GM19239 (cell line): ENCODE measurements at regions not wholly inside any gene's neighbourhood (a gene's known extent, or its start where the extent isn't known, plus 50 kb on each side); places are given as distances from the start of the nearest gene placed in this dataset.
"Not testable (repeated sequence)": the region's sequence is repeated elsewhere in the genome, so short reads cannot be mapped to it uniquely, and the experiment has no call there.

ENCODE experiments used
- DNase-seq: peaks from one replicate; pipeline ENCODE4 v3.0.0; 2011; ENCODE audit warnings: low spot score; ENCODE audit not compliant: insufficient read length
- FAIRE-seq: peaks from 2 replicates; lab custom pipeline; 2011; peaks lifted over from hg19 to GRCh38; lab: Jason Lieb, UNC

- DNase-seq (no peak), FAIRE-seq (no peak)
Measured at GRCh38 chr1:166304131-166304530, 137.3 kb upstream of the FAM78B start.

- no peak for DNase-seq
- FAIRE-seq: no peak
Measured at GRCh38 chr1:166305371-166305770, 138.6 kb upstream of the FAM78B start.

DNA sequence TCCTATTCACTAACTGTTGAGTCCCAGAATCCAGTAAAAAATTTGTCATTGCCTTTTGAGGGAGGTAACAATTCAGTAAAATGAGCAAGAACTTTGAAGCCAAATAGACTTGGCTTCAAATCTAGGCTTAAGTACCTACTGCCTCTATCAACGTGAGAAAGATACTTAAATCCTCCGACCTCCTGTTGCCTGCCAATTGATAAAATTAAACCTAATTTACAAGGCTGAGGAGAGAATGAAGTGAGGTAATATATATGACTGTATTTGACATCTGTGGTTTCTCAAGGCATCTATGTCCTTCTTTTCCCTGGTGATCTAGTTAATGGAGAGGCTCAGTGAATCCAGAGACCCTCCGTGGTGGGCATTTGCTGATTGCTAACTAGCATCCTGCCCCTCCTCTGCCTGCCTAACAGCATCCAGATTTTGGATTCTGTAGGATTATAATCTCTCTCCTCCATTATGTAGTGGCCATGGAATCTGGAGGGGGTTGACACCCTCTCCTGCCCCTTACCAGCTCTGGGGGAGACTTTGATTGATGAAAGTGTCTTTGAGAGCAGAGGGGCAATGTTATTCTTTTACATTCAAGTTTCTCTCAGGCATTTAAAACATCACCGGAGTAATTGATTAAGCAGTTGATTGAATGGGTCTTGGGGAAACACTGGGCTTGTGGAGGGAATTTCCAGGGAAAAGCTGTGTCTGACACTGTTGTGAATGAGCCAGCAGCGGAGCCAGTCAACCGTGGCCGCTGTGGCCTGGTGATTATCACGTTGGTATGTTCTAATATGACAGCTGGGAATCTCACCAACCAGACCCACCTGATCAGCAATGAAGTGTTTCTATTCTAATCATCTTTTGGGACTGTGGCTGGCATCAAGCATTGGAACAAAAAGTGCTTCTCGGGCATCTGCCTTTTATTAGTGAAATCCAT is 140.7 kb upstream of the FAM78B start:
- FAIRE-seq (no peak), DNase-seq (no peak)

DNA sequence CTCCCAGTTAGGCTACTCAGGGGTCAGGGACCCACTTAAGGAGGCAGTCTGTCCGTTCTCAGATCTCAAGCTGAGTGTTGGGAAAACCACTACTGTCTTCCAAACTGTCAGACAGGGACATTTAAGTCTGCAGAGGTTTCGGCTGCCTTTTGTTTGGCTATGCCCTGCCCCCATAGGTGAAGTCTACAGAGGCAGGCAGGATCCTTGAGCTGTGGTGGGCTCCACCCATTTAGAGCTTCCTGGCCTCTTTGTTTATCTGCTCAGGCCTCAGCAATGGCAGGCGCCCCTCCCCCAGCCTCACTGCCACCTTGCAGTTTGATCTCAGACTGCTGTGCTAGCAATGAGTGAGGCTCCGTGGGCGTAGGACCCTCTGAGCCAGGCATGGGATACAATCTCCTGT is 149.5 kb upstream of the FAM78B start:
- FAIRE-seq, DNase-seq: not testable (repeated sequence)

DNA sequence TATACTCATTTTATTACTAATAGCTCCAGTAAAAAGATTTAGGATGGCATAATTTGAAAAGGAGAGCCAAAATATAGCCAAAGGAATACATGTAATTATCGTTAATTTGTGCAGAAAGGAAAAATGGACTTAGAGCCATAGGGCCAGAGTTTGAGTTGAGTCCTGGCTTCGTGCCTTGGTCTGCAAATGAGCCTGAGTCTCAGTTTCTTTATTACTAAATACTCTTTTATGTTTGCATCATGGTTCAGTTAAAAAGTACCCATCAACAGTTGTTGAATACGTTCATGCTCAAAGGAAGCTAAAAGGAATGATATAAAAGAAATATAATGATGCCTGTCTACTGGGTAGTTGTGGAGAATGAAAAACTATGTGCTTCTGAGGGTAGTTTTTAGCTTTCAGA is 155.7 kb upstream of the FAM78B start:
- FAIRE-seq (no peak), DNase-seq (no peak)

- DNase-seq (no peak), FAIRE-seq (no peak)
Measured at GRCh38 chr1:166327886-166328285, 161.1 kb upstream of the FAM78B start.

GRCh38 chr1:166328956-166329355 is 162.2 kb upstream of the FAM78B start:
- no peak for FAIRE-seq
- DNase-seq: no peak

GRCh38 chr1:166330096-166330495 is 163.3 kb upstream of the FAM78B start:
- no peak for FAIRE-seq
- no peak for DNase-seq

GRCh38 chr1:166338105-166338504 is 171.3 kb upstream of the FAM78B start:
- no peak for FAIRE-seq
- no peak for DNase-seq

DNA sequence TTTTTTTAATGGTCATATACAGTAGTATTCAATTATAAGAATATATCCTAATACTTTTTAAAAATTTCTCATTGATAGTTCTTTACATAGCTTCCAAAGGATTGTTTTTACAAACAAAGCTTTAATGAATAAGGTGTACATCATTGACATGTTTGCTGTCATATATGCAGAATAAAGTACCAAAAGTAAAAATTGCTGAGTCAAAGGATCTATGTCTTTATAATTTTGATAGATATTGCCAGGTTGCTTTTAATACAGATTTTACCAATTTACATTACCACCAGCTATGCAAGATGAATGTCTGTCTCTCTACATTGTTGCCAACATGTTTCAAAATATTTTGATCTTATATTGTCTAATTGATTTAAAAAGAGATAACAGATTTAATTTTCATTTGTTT is 173.9 kb upstream of the FAM78B start:
- FAIRE-seq (no peak), DNase-seq (no peak)

GRCh38 chr1:166343276-166343675 is 176.5 kb upstream of the FAM78B start:
- FAIRE-seq: no peak

DNA sequence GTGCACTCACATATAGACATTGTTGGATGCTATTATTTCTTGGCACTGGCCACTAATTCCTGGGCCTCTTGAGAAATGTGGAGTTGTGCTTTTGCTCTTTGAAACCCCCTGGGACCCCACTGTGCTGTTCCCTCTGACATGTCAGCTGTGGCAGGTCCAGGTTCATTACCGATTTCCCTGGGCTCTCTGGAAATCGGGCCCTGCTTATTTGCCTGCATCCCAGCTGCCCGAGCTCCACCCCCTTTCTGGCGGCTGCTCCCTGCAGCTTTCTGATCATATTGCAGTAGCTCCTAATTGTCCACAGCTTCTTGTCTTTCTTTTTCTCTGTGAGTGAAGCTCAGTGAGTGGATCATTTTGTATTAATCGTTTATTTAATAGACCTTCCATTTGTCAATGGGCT is 183.7 kb upstream of the FAM78B start:
- FAIRE-seq: no peak

More at GRCh38 chr1:166343276-166343675, 176.5 kb upstream of the FAM78B start:
- DNase-seq: no peak

GRCh38 chr1:166351676-166352075 is 184.9 kb upstream of the FAM78B start:
- FAIRE-seq: no peak
- no peak for DNase-seq

More for the DNA sequence above, 183.7 kb upstream of the FAM78B start:
- DNase-seq: no peak

DNA sequence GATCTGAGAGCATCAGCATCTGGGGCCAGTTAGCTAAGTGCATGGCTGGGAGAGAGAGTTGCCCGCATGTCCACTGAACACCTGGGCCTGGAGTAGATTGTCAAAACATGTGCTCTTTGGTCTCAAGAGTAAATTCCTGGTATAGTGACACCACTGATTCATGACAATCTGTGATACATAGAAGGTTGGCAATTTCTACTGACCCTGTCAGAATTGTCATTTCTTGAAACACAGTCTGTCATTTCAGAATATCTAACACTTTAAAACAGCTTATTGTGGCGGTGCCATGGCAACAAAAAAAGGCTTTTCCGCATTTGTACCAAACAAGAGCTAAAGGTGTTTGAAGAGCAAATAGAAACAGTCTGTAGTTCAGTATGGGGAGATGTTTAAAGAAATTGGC is 186.4 kb upstream of the FAM78B start:
- DNase-seq (no peak), FAIRE-seq (no peak)

DNA sequence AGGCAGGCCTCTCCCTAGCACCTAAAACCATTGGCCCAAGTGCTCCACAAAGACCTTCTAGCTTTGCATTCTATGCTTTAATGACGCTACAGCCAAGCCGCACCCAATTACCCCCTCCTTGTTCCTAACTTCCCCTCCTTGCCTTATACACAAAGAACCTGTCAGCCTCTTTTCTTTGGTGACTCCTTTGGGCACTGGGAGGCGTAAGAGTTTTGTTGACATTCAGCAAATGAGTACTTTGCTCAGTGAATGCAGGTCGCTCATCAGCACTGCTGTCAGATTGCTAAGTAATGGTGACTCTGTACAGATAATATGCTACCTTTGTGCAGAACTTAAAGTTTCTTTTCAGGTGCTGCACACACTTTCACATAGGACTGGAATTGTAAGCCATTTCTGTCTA is 187.6 kb upstream of the FAM78B start:
- DNase-seq (no peak), FAIRE-seq (no peak)

DNA sequence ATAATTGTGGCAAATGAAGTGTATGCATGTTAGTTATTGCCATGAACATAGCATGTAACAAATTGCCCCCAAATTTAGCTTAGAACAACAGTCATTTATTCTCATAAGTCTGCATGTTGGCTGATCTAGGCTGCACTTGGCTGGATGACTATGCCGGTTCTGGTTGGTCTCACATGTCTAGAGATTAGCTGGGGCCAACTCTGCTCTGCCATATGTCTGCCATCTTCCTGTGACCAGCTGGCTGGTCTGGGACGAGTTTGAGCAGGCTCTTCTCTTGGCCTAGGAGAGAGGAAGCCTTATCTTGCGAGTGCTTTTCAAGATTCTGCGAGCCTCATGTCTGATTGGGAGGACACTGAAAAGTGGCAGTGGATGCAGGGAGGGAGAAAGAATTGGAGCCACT is 198.3 kb upstream of the FAM78B start:
- no peak for FAIRE-seq
- no peak for DNase-seq

- FAIRE-seq: no peak
- DNase-seq: no peak
Measured at GRCh38 chr1:166368030-166368429, 201.2 kb upstream of the FAM78B start.

GRCh38 chr1:166377896-166378295 is 211.1 kb upstream of the FAM78B start:
- no peak for FAIRE-seq
- DNase-seq: no peak

GRCh38 chr1:166378805-166379204 is 212.0 kb upstream of the FAM78B start:
- DNase-seq (no peak), FAIRE-seq (no peak)

DNA sequence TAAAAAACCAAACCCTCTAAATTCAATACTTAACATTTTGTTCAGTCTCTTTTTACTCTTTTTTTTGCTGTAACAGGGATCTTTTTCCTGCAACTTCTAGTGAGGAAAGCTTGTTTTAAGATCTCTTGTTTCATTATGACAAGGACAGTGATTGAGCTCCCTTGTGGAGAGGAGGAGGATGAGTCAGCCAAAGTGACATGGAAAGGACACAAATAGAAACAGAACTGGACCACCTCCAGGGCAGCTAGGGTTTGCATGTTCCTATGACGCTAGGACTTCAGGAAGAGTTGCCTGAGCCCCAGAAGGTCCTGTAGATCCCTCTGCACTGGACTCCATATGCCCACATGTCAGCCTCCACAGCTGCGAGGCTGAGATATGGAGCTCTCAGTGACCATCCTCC is 212.6 kb upstream of the FAM78B start:
- FAIRE-seq: no peak
- no peak for DNase-seq

DNA sequence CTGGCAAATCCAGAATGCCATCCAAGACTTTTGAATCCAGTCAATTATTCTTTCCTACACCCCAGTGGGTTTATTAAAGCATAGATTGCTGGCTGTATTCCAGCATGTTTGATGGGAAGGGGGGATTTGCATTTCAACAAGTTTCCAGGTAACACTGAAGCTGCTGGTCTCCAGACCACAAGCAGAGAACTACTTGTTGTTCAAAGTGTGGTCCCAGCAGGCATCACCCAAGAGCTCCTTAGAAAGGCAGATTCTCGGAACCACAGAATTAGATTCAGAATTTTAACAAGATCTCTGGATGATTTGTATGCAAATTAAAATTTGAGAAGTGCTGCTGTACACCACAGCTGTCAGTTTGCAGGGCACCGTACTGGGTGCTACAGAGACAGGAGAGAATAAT is 216.3 kb upstream of the FAM78B start:
- no peak for DNase-seq
- FAIRE-seq: no peak
